NCI-H226 (cell line): ENCODE measurements at regions not wholly inside any gene's neighbourhood (a gene's known extent, or its start where the extent isn't known, plus 50 kb on each side); places are given as distances from the start of the nearest gene placed in this dataset.

Experiments used
- DNase-seq: peaks from one replicate; pipeline ENCODE4 v3.0.0-alpha.2; 2015

DNA sequence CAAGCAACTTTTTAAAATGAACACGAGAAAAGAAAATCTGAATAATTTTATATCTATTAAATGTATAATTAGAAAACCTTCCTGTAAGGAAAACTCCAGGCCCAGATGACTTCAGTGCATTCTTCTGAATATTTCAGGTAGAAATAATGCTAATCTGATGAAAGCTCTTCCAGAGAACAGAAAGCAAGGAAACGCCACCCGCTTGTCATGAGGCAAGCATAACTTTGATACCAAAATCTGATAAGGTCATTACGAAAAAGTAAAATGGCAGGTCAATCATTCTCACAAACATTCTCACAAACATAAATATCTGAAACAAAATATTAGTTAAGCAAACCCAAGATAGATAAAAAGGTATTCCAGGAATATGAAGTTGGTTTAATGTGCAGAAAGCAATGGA is 60.6 kb upstream of the PCSK6 start:
- no peak for DNase-seq

DNA sequence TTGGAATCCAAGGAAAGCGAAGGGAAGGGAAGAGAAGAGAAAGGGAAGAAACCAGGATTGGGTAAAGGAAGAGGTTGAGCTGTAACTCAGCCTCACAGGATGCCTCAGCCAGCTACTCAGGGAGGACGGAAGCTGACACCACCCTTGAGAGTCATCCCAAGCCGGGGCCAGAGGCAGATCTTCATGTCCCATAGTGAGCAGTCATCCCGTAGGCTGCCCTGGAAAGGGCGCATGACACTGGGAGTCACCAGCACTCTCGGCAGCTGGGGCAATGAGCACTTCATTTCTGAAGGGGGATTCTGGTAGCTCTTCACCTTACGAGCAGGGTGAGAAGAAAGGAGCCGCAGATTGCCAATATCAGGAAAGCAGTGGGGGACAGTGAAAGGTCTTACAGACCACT is 60.1 kb upstream of the PCSK6 start:
- DNase-seq: no peak

DNA sequence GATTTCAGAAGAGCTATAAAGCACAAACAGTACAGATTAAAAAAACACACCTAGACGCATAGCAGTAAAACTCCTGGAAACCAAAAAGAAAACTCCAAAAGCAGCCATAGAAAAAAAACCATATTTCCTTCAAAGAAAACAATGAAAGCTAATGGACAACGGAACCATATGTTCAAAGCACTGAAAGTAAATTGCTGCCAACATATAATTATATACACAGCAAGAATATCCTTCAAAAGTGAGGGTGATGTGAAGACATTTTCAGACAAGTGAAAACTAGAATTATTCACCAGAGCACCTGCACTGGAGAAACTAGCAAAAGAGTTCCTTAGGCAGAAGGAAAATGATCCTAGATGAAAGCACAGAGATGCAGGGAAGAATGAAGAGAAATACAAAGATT is 58.2 kb upstream of the PCSK6 start:
- DNase-seq: no peak

DNA sequence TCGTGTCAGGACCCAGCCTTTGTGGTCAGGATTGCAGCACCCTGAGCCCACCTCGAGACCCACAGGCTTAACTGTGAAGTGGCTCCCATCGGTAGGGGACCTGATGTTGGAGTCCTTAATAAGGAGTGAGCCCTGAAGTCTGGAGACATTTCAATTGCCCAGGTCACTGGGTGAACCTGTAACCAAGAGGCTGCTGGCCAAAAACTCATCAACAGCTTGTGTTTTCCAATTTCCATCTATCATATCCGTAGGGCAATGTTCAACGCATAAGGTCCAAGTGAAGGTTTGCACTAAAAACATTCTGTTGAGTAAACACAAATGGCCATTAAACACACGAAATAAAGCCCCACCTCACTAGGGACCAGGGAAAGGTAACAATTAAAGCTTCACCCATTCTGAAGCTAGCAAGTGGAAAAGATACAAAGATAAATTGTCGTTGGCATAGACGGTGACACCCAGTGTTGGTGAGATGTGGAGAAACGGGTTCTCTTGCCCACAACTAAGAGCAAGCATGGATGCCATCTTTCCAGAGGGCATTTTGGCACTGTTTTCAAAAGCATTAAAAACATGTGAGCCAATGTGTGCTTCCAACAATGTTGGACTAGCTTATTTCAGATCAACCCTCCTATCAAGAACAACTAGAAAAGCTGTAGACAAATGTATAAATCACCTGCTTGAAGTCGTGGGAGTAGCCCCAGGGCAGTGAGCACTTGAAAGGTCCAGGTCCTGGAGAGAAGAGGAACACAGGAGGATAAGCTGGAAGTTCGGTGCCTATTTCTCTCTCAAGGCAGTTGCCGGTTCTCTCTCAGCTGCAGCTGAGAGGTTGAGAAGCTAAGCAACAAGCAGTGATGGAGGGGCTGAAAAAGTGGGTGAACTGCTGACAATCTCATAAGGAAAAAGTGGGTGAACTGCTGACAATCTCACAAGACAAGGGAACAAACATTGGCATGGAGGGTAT is 56.3 kb upstream of the PCSK6 start:
- DNase-seq: no peak

DNA sequence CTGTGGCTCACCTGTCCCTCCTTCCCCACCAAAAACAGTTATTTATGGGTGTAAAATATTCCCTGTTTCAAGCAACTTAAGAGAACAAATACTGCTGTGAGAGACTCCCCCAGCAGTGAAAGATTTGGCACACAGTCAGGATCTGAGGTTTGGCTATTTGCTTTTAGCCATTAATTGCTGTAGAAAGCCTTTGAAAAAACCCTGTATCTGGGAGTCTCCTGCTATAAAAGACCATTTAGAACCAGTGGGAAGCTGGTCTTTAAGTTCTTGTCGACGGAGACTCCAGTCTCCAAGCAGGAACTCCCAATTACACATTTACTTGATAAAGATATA is 55.1 kb upstream of the PCSK6 start:
- DNase-seq: no peak

DNA sequence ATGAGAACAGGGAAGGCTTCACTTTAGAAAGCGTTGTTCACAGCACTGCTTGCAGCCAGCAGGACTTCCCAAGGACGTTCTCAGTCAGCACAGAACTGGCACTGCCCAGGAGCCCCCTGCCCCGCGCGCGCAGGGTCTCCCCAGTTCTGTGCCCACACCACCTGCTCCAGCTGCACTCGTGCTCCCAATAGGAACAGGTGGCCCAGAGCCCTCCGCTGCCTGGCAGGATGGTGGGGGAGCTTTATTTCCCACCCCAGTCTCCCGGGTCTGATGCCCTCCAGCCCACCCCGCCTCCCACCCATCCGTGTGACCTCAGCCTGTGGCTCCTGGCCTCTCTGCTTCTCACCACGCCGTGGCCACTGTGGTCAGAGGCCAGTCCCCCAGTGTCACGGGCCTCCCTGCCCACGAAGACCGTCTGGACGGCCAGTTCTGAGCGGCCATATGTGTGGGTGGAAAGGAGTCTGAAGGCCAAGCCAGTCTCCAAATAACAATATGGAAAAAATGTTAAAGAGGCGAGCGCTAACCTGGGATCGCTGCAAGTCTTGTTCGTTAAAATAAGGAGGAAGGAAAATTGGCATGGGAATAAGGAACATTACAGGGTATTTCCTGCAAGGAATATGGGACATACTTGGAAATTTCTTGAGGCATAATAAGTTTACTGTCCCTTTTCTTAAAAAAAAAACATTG is 54.6 kb upstream of the PCSK6 start:
- DNase-seq: no peak

DNA sequence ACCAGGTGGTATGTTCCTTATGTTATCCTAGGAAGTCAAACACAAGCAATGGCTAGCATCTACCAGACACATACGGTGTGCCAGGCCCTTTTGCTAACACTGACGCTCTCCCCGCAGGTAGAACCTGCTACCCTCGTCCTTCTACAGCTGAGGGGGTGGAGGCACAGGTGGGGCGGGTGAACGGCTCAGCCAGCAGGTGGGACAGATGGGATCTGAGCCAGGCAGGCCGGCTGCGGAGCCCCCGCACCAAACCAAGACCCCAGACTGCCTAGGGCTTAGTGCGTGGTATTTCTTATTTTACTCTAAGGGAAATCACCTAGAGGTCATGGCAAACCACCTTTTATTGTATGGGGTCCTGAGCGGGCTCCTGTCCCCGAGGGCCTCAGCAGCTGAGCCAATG is 53.9 kb upstream of the PCSK6 start:
- no peak for DNase-seq

DNA sequence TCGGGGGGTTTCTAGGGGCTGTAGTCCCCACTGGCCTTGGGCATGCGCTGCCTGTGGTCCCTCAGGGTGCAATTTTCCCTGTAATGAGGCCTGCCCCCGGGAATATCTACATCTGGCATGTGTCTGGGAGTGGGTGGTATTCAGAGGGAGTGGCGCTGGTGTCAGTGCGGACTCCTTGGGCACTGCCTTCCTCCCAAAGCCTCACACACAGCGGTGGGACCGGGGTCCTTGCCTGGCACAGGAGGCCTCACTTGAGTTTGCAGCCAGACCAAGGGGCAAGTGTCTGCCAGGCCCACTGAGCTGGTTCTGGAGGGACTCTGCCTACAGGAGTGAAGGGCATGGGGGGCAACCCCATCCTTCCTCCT is 53.5 kb upstream of the PCSK6 start:
- DNase-seq: no peak

DNA sequence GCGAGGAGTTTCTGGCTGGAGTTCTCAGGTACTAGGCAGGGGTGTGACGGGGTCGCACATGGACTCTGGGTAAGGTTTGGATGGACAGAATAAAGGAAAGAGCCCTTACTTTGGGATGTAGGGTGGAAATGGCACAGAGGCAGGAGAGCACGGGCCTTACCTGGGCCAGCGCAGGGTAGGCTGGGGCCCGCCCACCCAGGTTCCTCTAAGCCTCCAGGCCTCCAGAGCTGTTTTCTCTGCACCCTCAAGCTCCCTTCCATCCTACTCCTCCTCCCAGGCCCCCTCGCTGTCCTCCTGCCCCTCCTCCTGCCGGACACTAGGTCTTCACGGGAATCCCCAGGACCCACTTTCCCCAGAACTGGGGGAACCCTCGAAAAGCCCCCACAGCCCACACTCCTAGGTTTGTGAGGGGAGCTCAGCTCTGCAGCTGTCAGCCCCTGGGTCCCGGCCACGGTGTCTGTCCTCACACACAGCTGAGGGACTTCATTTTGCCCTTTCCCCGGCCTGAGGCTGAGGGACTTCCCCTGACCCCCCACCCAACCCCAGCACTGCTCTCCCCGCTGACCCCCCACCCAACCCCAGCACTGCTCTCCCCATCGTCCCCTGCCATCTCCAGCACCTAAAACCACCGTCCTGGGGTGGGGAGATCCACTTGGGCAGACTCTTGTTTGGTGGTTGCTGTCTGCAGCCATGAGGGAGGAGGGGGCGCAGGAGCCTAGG is 53.0 kb upstream of the PCSK6 start:
- DNase-seq: no peak

DNA sequence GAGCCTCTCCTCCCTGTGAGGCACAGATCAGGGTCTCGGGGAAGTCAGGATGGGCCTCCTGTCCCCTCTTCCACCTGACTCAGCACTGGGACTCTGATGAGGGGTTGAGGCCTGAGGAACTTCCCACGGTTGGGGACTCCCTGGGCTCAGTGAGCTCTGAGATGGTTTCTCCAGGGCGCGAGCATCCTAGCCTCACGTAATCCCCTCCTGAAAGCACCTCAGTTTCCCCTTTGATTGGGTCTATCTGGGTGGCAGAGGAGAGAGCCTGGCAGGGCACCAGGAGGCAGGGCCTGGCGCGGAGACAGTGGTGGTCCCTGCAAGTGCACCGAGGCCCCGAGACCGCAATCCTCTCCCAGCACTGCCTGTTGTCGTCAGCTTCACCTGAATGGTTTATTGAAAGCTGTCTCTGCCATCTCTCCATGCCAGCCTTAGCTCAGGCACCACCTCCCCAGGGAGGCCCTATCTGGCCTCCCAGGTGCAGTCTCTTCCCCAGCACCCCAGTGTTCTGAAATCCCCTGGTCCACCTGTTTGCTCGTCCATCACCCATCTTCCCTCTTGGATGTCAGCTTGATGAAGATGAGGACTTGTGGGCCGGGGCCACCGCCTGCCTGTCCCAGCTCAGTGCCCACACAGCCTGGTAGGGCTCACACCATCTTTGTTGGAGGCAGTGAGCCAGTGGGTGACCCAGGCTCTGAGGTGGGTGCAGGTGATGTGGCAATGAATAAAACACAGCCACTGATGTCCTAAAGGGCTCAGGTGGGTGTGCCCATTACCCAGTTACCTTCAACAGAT is 52.2 kb upstream of the PCSK6 start:
- no peak for DNase-seq

DNA sequence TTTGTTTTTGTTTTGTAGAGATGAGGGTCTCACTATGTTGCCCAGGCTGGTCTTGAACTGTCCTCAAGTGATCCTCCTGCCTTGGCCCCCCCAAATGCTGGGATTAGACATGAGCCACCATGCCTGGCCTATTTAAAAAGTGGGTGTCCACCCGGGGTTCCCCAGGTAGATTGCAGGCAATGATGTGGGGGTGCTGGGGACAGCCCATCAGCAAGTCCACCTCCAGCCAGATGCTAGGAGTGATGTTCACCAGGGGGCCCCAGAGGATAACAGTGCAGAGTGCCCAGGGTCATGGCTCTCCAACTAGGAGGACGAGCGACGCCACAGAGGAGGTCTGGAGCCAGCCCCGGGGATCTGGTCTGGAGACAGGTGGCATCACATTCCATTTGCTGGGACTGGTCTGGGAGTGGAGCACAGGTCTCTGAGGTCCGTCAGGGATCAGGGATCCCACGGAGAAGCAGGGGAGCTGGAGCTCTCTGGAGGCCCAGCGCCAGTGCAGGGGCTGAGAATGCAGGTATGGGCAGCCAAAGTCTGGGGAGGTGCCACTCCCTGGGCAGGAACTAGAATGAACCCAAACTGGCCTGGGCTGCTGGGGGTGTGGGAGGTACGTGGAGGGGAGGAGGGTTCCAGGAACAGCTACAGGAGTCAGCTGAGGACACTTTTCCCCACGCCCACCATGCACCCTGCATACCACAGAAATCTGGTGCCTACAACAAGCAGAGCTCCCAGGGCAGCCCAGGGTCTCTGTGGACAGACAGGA is 51.2 kb upstream of the PCSK6 start:
- no peak for DNase-seq

DNA sequence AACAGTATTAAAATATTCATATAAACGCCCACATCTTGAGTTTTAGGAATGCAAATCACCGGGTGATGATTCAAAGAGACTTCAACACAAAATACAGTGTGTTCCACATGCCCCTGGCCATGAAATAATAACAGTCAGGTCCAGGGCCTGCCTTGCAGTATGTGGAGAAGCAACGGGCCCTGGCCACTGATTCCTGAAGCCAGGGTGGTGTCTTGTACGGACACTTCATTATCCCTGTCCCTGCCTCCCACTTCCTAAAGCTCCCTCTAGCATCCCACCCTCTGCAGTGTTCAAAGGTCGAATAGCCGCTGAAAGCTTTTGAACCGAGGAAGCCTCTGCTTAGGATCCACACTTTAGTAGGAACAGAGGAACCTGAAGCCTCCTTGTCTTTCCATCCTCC is 50.4 kb upstream of the PCSK6 start:
- DNase-seq: no peak

DNA sequence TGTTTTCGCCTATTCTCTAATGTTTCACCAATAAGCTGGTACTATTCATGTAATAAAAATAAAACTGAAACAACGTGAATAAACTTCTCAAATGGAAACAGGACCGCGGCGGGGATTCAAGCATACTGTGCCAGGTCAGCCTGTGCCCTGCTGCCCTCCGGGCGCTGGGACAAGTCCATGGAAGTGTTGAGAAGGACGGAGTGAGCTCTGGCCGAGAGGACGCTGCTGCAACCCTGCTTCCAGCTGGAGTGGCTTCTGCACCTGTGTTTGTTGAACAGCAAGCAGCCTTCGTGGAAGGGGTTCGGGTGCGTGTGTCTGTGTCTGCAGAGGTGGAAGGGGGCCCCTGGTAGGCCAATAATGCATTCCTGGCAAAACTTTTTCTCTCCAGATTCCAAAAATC is 50.0 kb upstream of the PCSK6 start:
- DNase-seq: no peak
